DOHH2 (cell line): ENCODE measurements at regions not wholly inside any gene's neighbourhood (a gene's known extent, or its start where the extent isn't known, plus 50 kb on each side); places are given as distances from the start of the nearest gene placed in this dataset.

Experiments used
- EZH2phosphoT487 ChIP-seq: fragments of 200-600 bp; sonication (generic); IDR thresholded peaks from 2 replicates; pipeline ENCODE4 v1.6.1; 2017; ENCODE audit warnings: borderline replicate concordance, mild to moderate bottlenecking, antibody characterized with exemption, low read length, moderate library complexity, mixed read lengths
- TF ChIP-seq, protein P1 (sequence below): fragments of 200-600 bp; sonication (generic); IDR thresholded peaks from one replicate; pipeline ENCODE4 v1.5.1; 2014; ENCODE audit warnings: antibody characterized with exemption, mild to moderate bottlenecking, low read depth, low read length; ENCODE audit not compliant: poor library complexity, severe bottlenecking

DNA sequence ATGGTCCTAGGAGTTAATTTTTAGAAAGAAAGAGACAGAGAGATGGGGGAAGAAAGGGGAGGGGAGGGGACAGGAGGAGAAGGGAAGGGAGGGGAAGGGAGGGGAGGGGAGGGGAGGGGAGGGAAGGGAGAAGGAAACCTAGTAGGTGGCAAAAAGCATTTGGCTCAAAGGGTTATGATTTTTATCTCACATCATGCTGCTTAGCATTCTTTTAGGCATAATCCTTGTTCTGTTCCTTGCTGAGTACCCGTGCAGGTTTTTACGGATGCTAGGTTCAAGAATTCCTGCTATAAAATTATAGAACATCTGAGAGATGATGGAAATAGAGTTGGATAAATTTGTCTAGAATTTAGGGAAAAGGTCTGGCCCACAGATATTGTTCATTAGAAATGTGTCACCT, 132.4 kb upstream of the PRSS1 start:
- TF ChIP-seq, protein P1, sequence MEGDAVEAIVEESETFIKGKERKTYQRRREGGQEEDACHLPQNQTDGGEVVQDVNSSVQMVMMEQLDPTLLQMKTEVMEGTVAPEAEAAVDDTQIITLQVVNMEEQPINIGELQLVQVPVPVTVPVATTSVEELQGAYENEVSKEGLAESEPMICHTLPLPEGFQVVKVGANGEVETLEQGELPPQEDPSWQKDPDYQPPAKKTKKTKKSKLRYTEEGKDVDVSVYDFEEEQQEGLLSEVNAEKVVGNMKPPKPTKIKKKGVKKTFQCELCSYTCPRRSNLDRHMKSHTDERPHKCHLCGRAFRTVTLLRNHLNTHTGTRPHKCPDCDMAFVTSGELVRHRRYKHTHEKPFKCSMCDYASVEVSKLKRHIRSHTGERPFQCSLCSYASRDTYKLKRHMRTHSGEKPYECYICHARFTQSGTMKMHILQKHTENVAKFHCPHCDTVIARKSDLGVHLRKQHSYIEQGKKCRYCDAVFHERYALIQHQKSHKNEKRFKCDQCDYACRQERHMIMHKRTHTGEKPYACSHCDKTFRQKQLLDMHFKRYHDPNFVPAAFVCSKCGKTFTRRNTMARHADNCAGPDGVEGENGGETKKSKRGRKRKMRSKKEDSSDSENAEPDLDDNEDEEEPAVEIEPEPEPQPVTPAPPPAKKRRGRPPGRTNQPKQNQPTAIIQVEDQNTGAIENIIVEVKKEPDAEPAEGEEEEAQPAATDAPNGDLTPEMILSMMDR: no peak
- no peak for TF ChIP-seq EZH2phosphoT487
